ENCODE measurements at regions not wholly inside any gene's neighbourhood (a gene's known extent, or its start where the extent isn't known, plus 50 kb on each side); places are given as distances from the start of the nearest gene placed in this dataset.

GRCh38 chr7:18177129-18177814 is 149.6 kb upstream of the PRPS1L1 start:
- Histone ChIP-seq H3K9me3 (ENCODE audit: control insufficient read depth, insufficient read depth, low read length) (no peaks in the 10 kb centered on the region), H4K91ac (ENCODE audit: insufficient read depth, low read depth, low read length) (no peak overlapping the region), H3K4me3 (ENCODE audit: insufficient read depth, low read depth, low read length) (no peak overlapping the region), H3K9me1 (ENCODE audit: insufficient read depth, low read length) (no peaks in the 10 kb centered on the region), H4K20me1 (ENCODE audit: insufficient read depth, low read length) (no peaks in the 10 kb centered on the region), H3K23ac (ENCODE audit: low read depth, low read length) (no peak overlapping the region), H3K14ac (replicated peaks; ENCODE audit: low read depth, low read length) (no peak overlapping the region), H2BK15ac (ENCODE audit: low read depth, low read length) (no peak overlapping the region), H3K56ac (ENCODE audit: extremely low read depth, insufficient read depth, low read length) (no peak overlapping the region), H2BK120ac (ENCODE audit: low read depth, low read length) (no peak overlapping the region), H3K4me1 (ENCODE audit: control insufficient read depth, insufficient read depth, low read length) (0 out of 2 replicates have a peak, but pooled peaks cover 1% of the 10 kb centered on the region), H3K36me3 (ENCODE audit: control insufficient read depth, insufficient read depth, low read length) (no peaks in the 10 kb centered on the region), H3K4me2 (ENCODE audit: low read depth, low read length) (no peak overlapping the region), H2AFZ (replicated peaks; ENCODE audit: low read length, poor library complexity) (no peak overlapping the region), H2AK5ac (ENCODE audit: low read depth, low read length) (no peak overlapping the region), H2AK9ac (replicated peaks; ENCODE audit: low read depth, low read length, poor library complexity) (no peak overlapping the region), H3K9ac (ENCODE audit: low read depth, low read length) (no peak overlapping the region), H4K8ac (ENCODE audit: low read depth in 2 of 2, low read length in 2 of 2) (no peak overlapping the region), H3K27me3 (ENCODE audit: control insufficient read depth, insufficient read depth, low read length) (no peaks in the 10 kb centered on the region; the same call in 1 of the 2 replicates), H3K79me1 (ENCODE audit: low read depth in 1 of 2, low read length in 2 of 2) (no peaks in the 10 kb centered on the region), H3K18ac (ENCODE audit: low read depth, low read length) (no peak overlapping the region), H2BK5ac (ENCODE audit: low read depth, low read length, poor library complexity, severe bottlenecking) (no peak overlapping the region), H3K27ac (ENCODE audit: insufficient read depth, low read length) (no peak overlapping the region), H4K5ac (ENCODE audit: low read depth, low read length) (no peak overlapping the region), H2BK20ac (ENCODE audit: low read depth, low read length) (no peak overlapping the region), H3K4ac (ENCODE audit: low read depth, low read length) (no peak overlapping the region)
- WGBS, 2 experiments (ENCODE audit: extremely low coverage in 2 of 2, insufficient read length in 1 of 2), result no CpG with 5 or more reads among the region's 5 CpGs
- no peak for TF ChIP-seq FOS (IDR thresholded peaks at IDR 0.05; ENCODE audit: low read depth, low read length)
- no peak for ATAC-seq (ENCODE audit: low read depth)
- BruUV-seq (replicated peaks), result no TSS peak
- intact Hi-C loops (cut with micrococcal nuclease), result no loop called here
- dilution Hi-C loops (cut with HindIII; ENCODE audit: low sequenced_read_pairs, unreplicated experiment), result no loop called here
- in situ Hi-C loops (cut with MboI; ENCODE audit: low sequenced_read_pairs), result no loop called here
- DNase-seq, result no peak
- ChIA-PET CTCF (no interaction called here), POLR2A (ENCODE audit: unreplicated experiment) (no interaction called here)

Data from IMR-90 (cell line).